ENCODE measurements at regions not wholly inside any gene's neighbourhood (a gene's known extent, or its start where the extent isn't known, plus 50 kb on each side); places are given as distances from the start of the nearest gene placed in this dataset.
A peak's percentile ranks its signal among the peaks of the same experiment; 100 is the strongest.

GRCh38 chr18:60910534-60910933 is 422.7 kb upstream of the CDH20 start:
- Mint-ChIP-seq H3K36me3 (no peaks in the 10 kb centered on the region), H3K27ac (peak overlapping the region in 1 of 7 donors; percentile 16), H3K9me3 (peaks cover 0 to 9% (median 3%) of the 10 kb centered on the region in 7 donors), H3K4me1 (no peaks in the 10 kb centered on the region), H3K27me3 (ENCODE audit: low read depth in 3 of 3) (no peaks in the 10 kb centered on the region), H3K4me3 (no peak overlapping the region)
- Histone ChIP-seq H3K9me3 (replicated peaks in 1 of 2; ENCODE audit: control insufficient read depth in 1 of 2, insufficient read depth in 1 of 2, low read length in 2 of 2) (no peaks in the 10 kb centered on the region), H2AFZ (ENCODE audit: insufficient read depth, low read depth, low read length, poor library complexity, severe bottlenecking) (no peak overlapping the region), H3K4me3 (replicated peaks in 1 of 3; ENCODE audit: low read depth in 2 of 3, low read length in 3 of 3) (no peak overlapping the region), H3K27me3 (ENCODE audit: control insufficient read depth in 2 of 2, insufficient read depth in 2 of 2, low read length in 2 of 2) (no peaks in the 10 kb centered on the region), H3K4me1 (ENCODE audit: control insufficient read depth in 1 of 2, insufficient read depth in 2 of 2, low read length in 2 of 2) (no peaks in the 10 kb centered on the region), H3K36me3 (replicated peaks in 1 of 2; ENCODE audit: control insufficient read depth in 1 of 2, insufficient read depth in 2 of 2, low read length in 2 of 2) (no peaks in the 10 kb centered on the region), H3K4me2 (replicated peaks; ENCODE audit: extremely low read depth, low read length, poor library complexity, severe bottlenecking) (no peak overlapping the region), H3K79me2 (ENCODE audit: insufficient read depth, low read length) (no peaks in the 10 kb centered on the region), H3K9ac (ENCODE audit: insufficient read depth, low read length, poor library complexity, severe bottlenecking) (no peak overlapping the region), H4K20me1 (ENCODE audit: insufficient read depth, low read length) (no peaks in the 10 kb centered on the region), H3K27ac (ENCODE audit: low read depth in 1 of 2, low read length in 2 of 2) (no peak overlapping the region)
- intact Hi-C loops (cut with micrococcal nuclease), result no loop called here
- TF ChIP-seq CTCF (IDR thresholded peaks at IDR 0.05), result no peak
- no peak for DNase-seq

- no peak overlapping the region for H3K27ac ChIP-seq (ENCODE audit: low read depth in 1 of 2, low read length in 2 of 2)
- no peak overlapping the region for H3K9ac ChIP-seq (ENCODE audit: insufficient read depth, low read length, poor library complexity, severe bottlenecking)
- Mint-ChIP-seq H3K9me3 (peaks cover 0 to 9% (median 2%) of the 10 kb centered on the region in 7 donors), H3K27ac (no peak overlapping the region), H3K4me3 (no peak overlapping the region), H3K4me1 (no peaks in the 10 kb centered on the region), H3K27me3 (ENCODE audit: low read depth in 3 of 3) (no peaks in the 10 kb centered on the region), H3K36me3 (no peaks in the 10 kb centered on the region)
- H3K4me3 ChIP-seq (replicated peaks in 1 of 3; ENCODE audit: low read depth in 2 of 3, low read length in 3 of 3), result no peak overlapping the region
- H3K36me3 ChIP-seq (replicated peaks in 1 of 2; ENCODE audit: control insufficient read depth in 1 of 2, insufficient read depth in 2 of 2, low read length in 2 of 2), result no peaks in the 10 kb centered on the region
- H3K79me2 ChIP-seq (ENCODE audit: insufficient read depth, low read length), result no peaks in the 10 kb centered on the region
- no peak overlapping the region for H3K4me2 ChIP-seq (replicated peaks; ENCODE audit: extremely low read depth, low read length, poor library complexity, severe bottlenecking)
- no peaks in the 10 kb centered on the region for H4K20me1 ChIP-seq (ENCODE audit: insufficient read depth, low read length)
- H3K9me3 ChIP-seq (replicated peaks in 1 of 2; ENCODE audit: control insufficient read depth in 1 of 2, insufficient read depth in 1 of 2, low read length in 2 of 2), result no peaks in the 10 kb centered on the region
- H2AFZ ChIP-seq (ENCODE audit: insufficient read depth, low read depth, low read length, poor library complexity, severe bottlenecking), result no peak overlapping the region
- intact Hi-C loops (cut with micrococcal nuclease), result no loop called here
- H3K4me1 ChIP-seq (ENCODE audit: control insufficient read depth in 1 of 2, insufficient read depth in 2 of 2, low read length in 2 of 2), result no peaks in the 10 kb centered on the region
- DNase-seq, result no peak
- TF ChIP-seq CTCF (IDR thresholded peaks at IDR 0.05), result no peak
- H3K27me3 ChIP-seq (ENCODE audit: control insufficient read depth in 2 of 2, insufficient read depth in 2 of 2, low read length in 2 of 2), result no peaks in the 10 kb centered on the region
- 100% methylated on average over 1 of the region's 2 CpGs for WGBS (ENCODE audit: insufficient coverage)
Measured at GRCh38 chr18:60911504-60911903, 421.7 kb upstream of the CDH20 start.
